Keratinocyte (primary cell): ENCODE measurements at regions not wholly inside any gene's neighbourhood (a gene's known extent, or its start where the extent isn't known, plus 50 kb on each side); places are given as distances from the start of the nearest gene placed in this dataset.

ENCODE experiments used
- CTCF ChIP-seq, 3 experiments: IDR thresholded peaks in 1 of 3; conservative IDR thresholded peaks in 1 of 3; optimal IDR thresholded peaks in 1 of 3; 2 replicates in 2 of 3; 3 replicates in 1 of 3; pipeline versions ENCODE3 to v1.5.1; 2011; ENCODE audit warnings: low read length in 3 of 3, mild to moderate bottlenecking in 3 of 3, moderate library complexity in 2 of 3, control low read depth in 1 of 3, inconsistent platforms in 1 of 3; ENCODE audit not compliant: insufficient read depth in 2 of 3; ENCODE audit errors: extremely low read depth in 1 of 3
- EZH2 ChIP-seq: IDR thresholded peaks from one replicate; pipeline ENCODE4 v1.6.1; 2012; ENCODE audit warnings: inconsistent platforms, mild to moderate bottlenecking, low read length, moderate library complexity

- TF ChIP-seq CTCF (optimal IDR thresholded peaks at IDR 0.05 in 1 of 3, IDR thresholded peaks at IDR 0.05 in 1 of 3, conservative IDR thresholded peaks at IDR 0.05 in 1 of 3; ENCODE audit: extremely low read depth in 1 of 3, insufficient read depth in 2 of 3, low read length in 3 of 3) (no peak), EZH2 (no peak)
Observed at GRCh38 chr12:105733579-105733978, 403.1 kb downstream of the C12orf75 start.
